ENCODE measurements at regions not wholly inside any gene's neighbourhood (a gene's known extent, or its start where the extent isn't known, plus 50 kb on each side); places are given as distances from the start of the nearest gene placed in this dataset.

DNA sequence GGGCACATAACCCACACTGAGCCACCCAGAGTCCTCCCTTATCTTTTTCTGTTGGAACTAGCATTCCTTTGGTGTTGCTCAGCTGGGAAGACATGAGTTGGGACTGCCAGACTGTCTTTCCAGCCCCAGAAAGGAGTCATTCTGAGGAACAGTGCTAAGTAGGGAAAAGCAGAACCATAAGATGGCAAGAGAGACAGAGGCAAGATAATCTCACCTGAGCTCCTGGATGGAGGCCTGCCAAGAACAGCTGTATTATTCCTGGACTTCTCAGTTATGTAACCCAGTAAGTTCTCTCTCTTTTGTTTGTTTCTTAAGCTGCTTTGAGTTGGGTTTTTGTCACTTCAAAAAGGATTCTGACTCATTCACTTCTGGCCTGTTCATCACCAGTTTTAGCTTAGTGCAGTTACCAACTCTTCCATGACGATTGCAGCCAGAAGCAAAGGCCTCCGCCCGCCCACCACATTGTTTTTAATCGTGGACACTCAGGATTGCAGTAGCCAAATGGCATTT is 134.4 kb downstream of the OMA1 start:
- TF ChIP-seq POLR2AphosphoS5 (IDR thresholded peaks at IDR 0.05; ENCODE audit: control insufficient read depth, insufficient read depth, low read depth, low read length), result no peak
- no peak for TF ChIP-seq EP300 (IDR thresholded peaks at IDR 0.05; ENCODE audit: low read length)
- TF ChIP-seq FOXA1 (IDR thresholded peaks at IDR 0.05; ENCODE audit: borderline replicate concordance), result no peak
- TF ChIP-seq IRF2 (CRISPR knock-in tag; IDR thresholded peaks at IDR 0.05), result no peak
- no peak for TF ChIP-seq HNRNPUL1 (IDR thresholded peaks at IDR 0.05; ENCODE audit: low read length)
- TF ChIP-seq, protein P1, sequence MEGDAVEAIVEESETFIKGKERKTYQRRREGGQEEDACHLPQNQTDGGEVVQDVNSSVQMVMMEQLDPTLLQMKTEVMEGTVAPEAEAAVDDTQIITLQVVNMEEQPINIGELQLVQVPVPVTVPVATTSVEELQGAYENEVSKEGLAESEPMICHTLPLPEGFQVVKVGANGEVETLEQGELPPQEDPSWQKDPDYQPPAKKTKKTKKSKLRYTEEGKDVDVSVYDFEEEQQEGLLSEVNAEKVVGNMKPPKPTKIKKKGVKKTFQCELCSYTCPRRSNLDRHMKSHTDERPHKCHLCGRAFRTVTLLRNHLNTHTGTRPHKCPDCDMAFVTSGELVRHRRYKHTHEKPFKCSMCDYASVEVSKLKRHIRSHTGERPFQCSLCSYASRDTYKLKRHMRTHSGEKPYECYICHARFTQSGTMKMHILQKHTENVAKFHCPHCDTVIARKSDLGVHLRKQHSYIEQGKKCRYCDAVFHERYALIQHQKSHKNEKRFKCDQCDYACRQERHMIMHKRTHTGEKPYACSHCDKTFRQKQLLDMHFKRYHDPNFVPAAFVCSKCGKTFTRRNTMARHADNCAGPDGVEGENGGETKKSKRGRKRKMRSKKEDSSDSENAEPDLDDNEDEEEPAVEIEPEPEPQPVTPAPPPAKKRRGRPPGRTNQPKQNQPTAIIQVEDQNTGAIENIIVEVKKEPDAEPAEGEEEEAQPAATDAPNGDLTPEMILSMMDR (IDR thresholded peaks at IDR 0.05 in 2 of 3, conservative IDR thresholded peaks at IDR 0.05 in 1 of 3; ENCODE audit: insufficient read depth in 2 of 3, low read depth in 1 of 3, low read length in 3 of 3), result no peak
- no peak for TF ChIP-seq ZBTB8A (IDR thresholded peaks at IDR 0.05; ENCODE audit: partially characterized antibody)
- no peak for TF ChIP-seq POLR2AphosphoS2 (IDR thresholded peaks at IDR 0.05; ENCODE audit: low read length)
- no peak for TF ChIP-seq ZNF140 (CRISPR knock-in tag; IDR thresholded peaks at IDR 0.05)
- TF ChIP-seq POLR2A (conservative IDR thresholded peaks at IDR 0.05), result no peak
- TF ChIP-seq TARDBP (IDR thresholded peaks at IDR 0.05), result no peak

Measured in K562 (cell line).